ENCODE measurements at regions not wholly inside any gene's neighbourhood (a gene's known extent, or its start where the extent isn't known, plus 50 kb on each side); places are given as distances from the start of the nearest gene placed in this dataset.

DNA sequence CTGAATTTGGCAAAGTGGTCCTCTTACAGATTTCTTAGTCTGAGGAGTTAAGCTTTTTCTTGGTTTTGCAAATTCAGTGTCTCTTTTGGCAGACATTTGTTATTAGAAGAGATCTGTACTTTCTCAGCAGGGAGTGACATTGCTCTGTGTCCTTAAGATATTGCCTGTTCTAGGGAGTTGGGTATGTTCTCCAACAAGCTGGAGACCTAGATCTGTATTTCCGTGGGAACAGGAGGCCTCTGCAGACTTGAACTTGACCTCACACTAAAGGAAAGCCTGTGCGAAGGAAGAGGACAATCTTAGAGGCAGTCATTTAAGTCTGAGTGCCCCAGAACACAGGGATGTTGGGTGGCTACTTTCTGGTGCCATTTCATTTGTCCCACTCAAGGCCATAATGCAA is 107.0 kb upstream of the ATP8B1 start:
- TF ChIP-seq ZFX (IDR thresholded peaks at IDR 0.05; ENCODE audit: borderline replicate concordance) (no peak), CTCF (IDR thresholded peaks at IDR 0.05) (no peak)

All from 22Rv1 (cell line).